ENCODE measurements at regions not wholly inside any gene's neighbourhood (a gene's known extent, or its start where the extent isn't known, plus 50 kb on each side); places are given as distances from the start of the nearest gene placed in this dataset.

DNA sequence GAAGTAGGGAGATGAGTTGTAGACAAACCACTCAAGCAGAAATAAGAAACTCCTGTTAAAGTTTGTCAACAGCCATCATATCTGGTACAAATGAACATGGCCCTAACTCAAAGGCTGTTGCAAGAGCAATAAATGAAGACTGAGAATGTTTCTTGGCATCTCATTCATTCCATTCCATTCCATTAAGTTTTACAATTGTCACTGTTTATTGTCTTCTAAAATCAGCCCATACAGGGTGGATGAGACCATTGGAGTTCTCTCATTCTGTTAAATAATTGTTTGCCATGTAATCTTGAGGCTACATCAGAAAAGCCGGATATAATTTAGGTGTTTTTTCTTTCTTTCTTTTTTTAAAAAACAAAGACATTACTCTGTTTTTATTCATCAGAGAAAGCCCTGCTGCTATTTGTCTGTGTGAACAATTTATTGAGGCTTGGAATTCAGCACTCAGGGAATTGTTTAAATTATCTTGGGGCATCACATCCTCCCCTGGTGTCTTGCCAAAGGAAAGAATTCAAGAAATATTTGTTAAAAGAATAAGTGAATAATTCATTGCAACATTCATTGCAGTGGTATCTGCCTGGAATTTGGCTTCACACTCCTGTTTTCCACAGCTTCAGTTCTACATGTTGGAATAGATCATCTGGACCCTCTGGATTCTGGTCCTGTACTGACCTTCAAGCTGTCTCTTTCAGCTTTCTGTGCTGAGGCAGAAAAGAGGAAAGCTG, 604.5 kb downstream of the PLPP3 start:
- no peak for DNase-seq
- Histone ChIP-seq H3K27ac (ENCODE audit: insufficient read depth, low read length, poor library complexity, severe bottlenecking) (no peak overlapping the region), H3K4me1 (ENCODE audit: control insufficient read depth, insufficient read depth, low read length, poor library complexity, severe bottlenecking) (no peaks in the 10 kb centered on the region), H3K27me3 (replicated peaks; ENCODE audit: control insufficient read depth, insufficient read depth, low read length, poor library complexity, severe bottlenecking) (no peaks in the 10 kb centered on the region), H3K9me3 (ENCODE audit: control insufficient read depth, low read length) (no peaks in the 10 kb centered on the region), H3K36me3 (ENCODE audit: control insufficient read depth, insufficient read depth, low read length) (no peaks in the 10 kb centered on the region), H3K4me3 (ENCODE audit: insufficient read depth, low read depth, low read length, poor library complexity, severe bottlenecking) (no peak overlapping the region)

- DNase-seq: no peak
- Histone ChIP-seq H3K36me3 (ENCODE audit: control insufficient read depth, insufficient read depth, low read length) (no peaks in the 10 kb centered on the region), H3K27me3 (replicated peaks; ENCODE audit: control insufficient read depth, insufficient read depth, low read length, poor library complexity, severe bottlenecking) (no peaks in the 10 kb centered on the region), H3K9me3 (ENCODE audit: control insufficient read depth, low read length) (no peaks in the 10 kb centered on the region), H3K4me3 (ENCODE audit: insufficient read depth, low read depth, low read length, poor library complexity, severe bottlenecking) (no peak overlapping the region), H3K27ac (ENCODE audit: insufficient read depth, low read length, poor library complexity, severe bottlenecking) (no peak overlapping the region), H3K4me1 (ENCODE audit: control insufficient read depth, insufficient read depth, low read length, poor library complexity, severe bottlenecking) (no peaks in the 10 kb centered on the region)
Measured at GRCh38 chr1:55970526-55971110, 608.7 kb downstream of the PLPP3 start.

GRCh38 chr1:55969322-55969721, 610.0 kb downstream of the PLPP3 start:
- DNase-seq: no peak
- no peaks in the 10 kb centered on the region for H3K27me3 ChIP-seq (replicated peaks; ENCODE audit: control insufficient read depth, insufficient read depth, low read length, poor library complexity, severe bottlenecking)
- no peaks in the 10 kb centered on the region for H3K36me3 ChIP-seq (ENCODE audit: control insufficient read depth, insufficient read depth, low read length)
- no peak overlapping the region for H3K27ac ChIP-seq (ENCODE audit: insufficient read depth, low read length, poor library complexity, severe bottlenecking)
- H3K4me1 ChIP-seq (ENCODE audit: control insufficient read depth, insufficient read depth, low read length, poor library complexity, severe bottlenecking): no peaks in the 10 kb centered on the region
- H3K4me3 ChIP-seq (ENCODE audit: insufficient read depth, low read depth, low read length, poor library complexity, severe bottlenecking): no peak overlapping the region
- no peaks in the 10 kb centered on the region for H3K9me3 ChIP-seq (ENCODE audit: control insufficient read depth, low read length)

DNA sequence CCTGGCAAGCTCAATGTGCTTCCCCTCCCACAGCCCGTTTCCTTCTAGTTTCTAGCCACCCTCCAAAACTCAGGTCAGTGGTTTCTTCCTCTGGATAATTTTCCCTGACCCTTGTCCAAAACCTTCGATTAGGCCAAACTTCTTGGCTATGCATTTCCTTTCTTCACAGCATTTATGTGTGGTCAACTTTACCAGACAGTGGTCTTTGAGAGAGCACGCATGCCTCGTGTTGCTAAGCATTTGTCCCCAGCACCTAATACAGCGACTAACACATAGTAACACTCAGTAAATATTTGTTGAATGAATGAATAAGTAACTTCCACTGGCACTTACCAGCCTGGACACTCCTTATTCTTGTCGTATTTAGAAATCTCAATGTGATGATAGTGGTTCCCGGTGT, 610.7 kb downstream of the PLPP3 start:
- Histone ChIP-seq H3K36me3 (ENCODE audit: control insufficient read depth, insufficient read depth, low read length) (no peaks in the 10 kb centered on the region), H3K27ac (ENCODE audit: insufficient read depth, low read length, poor library complexity, severe bottlenecking) (no peak overlapping the region), H3K4me1 (ENCODE audit: control insufficient read depth, insufficient read depth, low read length, poor library complexity, severe bottlenecking) (no peaks in the 10 kb centered on the region), H3K4me3 (ENCODE audit: insufficient read depth, low read depth, low read length, poor library complexity, severe bottlenecking) (no peak overlapping the region), H3K9me3 (ENCODE audit: control insufficient read depth, low read length) (no peaks in the 10 kb centered on the region), H3K27me3 (replicated peaks; ENCODE audit: control insufficient read depth, insufficient read depth, low read length, poor library complexity, severe bottlenecking) (no peaks in the 10 kb centered on the region)
- no peak for DNase-seq

- no peak overlapping the region for H3K4me3 ChIP-seq (ENCODE audit: insufficient read depth, low read depth, low read length, poor library complexity, severe bottlenecking)
- no peak for DNase-seq
- no peaks in the 10 kb centered on the region for H3K9me3 ChIP-seq (ENCODE audit: control insufficient read depth, low read length)
- H3K36me3 ChIP-seq (ENCODE audit: control insufficient read depth, insufficient read depth, low read length): no peaks in the 10 kb centered on the region
- H3K4me1 ChIP-seq (ENCODE audit: control insufficient read depth, insufficient read depth, low read length, poor library complexity, severe bottlenecking): no peaks in the 10 kb centered on the region
- no peak overlapping the region for H3K27ac ChIP-seq (ENCODE audit: insufficient read depth, low read length, poor library complexity, severe bottlenecking)
- no peaks in the 10 kb centered on the region for H3K27me3 ChIP-seq (replicated peaks; ENCODE audit: control insufficient read depth, insufficient read depth, low read length, poor library complexity, severe bottlenecking)
Measured at GRCh38 chr1:55965981-55966461, 613.3 kb downstream of the PLPP3 start.

DNA sequence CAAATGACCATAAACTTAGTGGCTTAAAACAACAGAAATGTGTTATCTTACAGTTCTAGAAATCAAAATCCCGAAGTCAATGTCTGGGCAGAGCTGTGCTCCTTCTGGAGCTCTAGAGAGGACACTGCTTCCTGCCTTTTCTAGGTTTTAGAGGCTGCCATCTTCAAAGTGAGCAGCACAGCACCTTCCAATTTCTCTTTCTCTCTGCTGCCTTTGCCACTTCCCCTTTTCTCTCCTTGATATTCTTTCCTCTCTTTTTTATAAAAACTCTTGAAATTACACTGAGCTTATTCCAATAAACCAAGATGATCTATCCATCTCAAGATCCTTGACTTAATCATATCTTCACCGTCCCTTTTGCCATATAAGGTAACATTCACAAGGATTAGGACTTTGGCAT, 616.9 kb downstream of the PLPP3 start:
- H3K4me1 ChIP-seq (ENCODE audit: control insufficient read depth, insufficient read depth, low read length, poor library complexity, severe bottlenecking): no peaks in the 10 kb centered on the region
- DNase-seq: no peak
- H3K4me3 ChIP-seq (ENCODE audit: insufficient read depth, low read depth, low read length, poor library complexity, severe bottlenecking): no peak overlapping the region
- no peaks in the 10 kb centered on the region for H3K36me3 ChIP-seq (ENCODE audit: control insufficient read depth, insufficient read depth, low read length)
- no peaks in the 10 kb centered on the region for H3K9me3 ChIP-seq (ENCODE audit: control insufficient read depth, low read length)
- H3K27me3 ChIP-seq (replicated peaks; ENCODE audit: control insufficient read depth, insufficient read depth, low read length, poor library complexity, severe bottlenecking): no peaks in the 10 kb centered on the region
- H3K27ac ChIP-seq (ENCODE audit: insufficient read depth, low read length, poor library complexity, severe bottlenecking): no peak overlapping the region

- H3K4me1 ChIP-seq (ENCODE audit: control insufficient read depth, insufficient read depth, low read length, poor library complexity, severe bottlenecking): no peaks in the 10 kb centered on the region
- DNase-seq: no peak
- H3K36me3 ChIP-seq (ENCODE audit: control insufficient read depth, insufficient read depth, low read length): no peaks in the 10 kb centered on the region
- H3K27me3 ChIP-seq (replicated peaks; ENCODE audit: control insufficient read depth, insufficient read depth, low read length, poor library complexity, severe bottlenecking): no peaks in the 10 kb centered on the region
- H3K27ac ChIP-seq (ENCODE audit: insufficient read depth, low read length, poor library complexity, severe bottlenecking): no peak overlapping the region
- H3K9me3 ChIP-seq (ENCODE audit: control insufficient read depth, low read length): no peaks in the 10 kb centered on the region
- H3K4me3 ChIP-seq (ENCODE audit: insufficient read depth, low read depth, low read length, poor library complexity, severe bottlenecking): no peak overlapping the region
Measured at GRCh38 chr1:55959136-55959548, 620.2 kb downstream of the PLPP3 start.

DNA sequence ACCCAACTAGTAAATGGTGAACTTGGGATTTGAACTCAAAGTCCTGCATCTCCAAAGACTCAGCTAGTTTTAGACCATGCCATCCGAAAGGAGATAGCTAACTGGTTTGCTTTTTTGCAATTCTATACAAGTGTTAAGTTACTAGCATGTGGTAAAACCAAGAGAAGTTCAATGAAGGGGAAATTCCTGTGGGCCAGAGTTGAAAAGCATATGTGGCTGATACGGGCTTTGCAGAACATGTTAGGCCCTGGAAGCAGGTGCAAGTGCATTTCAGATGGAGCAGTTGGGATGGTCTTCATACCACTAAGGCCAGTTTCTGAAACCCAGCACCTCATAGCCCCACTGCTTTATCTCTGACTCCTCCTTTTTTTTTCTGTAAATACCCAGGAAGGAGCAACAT, 620.9 kb downstream of the PLPP3 start:
- no peak overlapping the region for H3K27ac ChIP-seq (ENCODE audit: insufficient read depth, low read length, poor library complexity, severe bottlenecking)
- no peaks in the 10 kb centered on the region for H3K4me1 ChIP-seq (ENCODE audit: control insufficient read depth, insufficient read depth, low read length, poor library complexity, severe bottlenecking)
- DNase-seq: no peak
- no peaks in the 10 kb centered on the region for H3K9me3 ChIP-seq (ENCODE audit: control insufficient read depth, low read length)
- no peaks in the 10 kb centered on the region for H3K36me3 ChIP-seq (ENCODE audit: control insufficient read depth, insufficient read depth, low read length)
- H3K27me3 ChIP-seq (replicated peaks; ENCODE audit: control insufficient read depth, insufficient read depth, low read length, poor library complexity, severe bottlenecking): no peaks in the 10 kb centered on the region
- no peak overlapping the region for H3K4me3 ChIP-seq (ENCODE audit: insufficient read depth, low read depth, low read length, poor library complexity, severe bottlenecking)

DNA sequence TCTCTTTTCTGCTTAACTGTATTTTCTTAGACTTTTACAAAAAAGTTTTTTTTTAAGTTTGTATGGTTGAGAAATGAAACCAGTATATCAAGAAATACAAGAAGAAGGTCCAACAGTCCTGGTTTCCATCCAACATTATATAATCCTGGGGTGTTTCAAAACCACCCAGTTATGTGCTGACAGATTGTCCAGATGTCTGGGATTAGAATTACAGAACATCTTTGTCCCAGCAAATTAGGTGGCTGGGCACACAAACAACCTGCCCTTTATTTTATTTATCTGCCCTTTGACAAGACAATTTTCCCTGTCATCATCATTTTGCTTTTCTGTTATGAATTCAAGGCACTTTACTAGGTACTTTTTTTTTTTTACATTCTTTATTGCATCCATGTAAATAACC, 622.1 kb downstream of the PLPP3 start:
- Histone ChIP-seq H3K9me3 (ENCODE audit: control insufficient read depth, low read length) (no peaks in the 10 kb centered on the region), H3K36me3 (ENCODE audit: control insufficient read depth, insufficient read depth, low read length) (no peaks in the 10 kb centered on the region), H3K27me3 (replicated peaks; ENCODE audit: control insufficient read depth, insufficient read depth, low read length, poor library complexity, severe bottlenecking) (no peaks in the 10 kb centered on the region), H3K4me1 (ENCODE audit: control insufficient read depth, insufficient read depth, low read length, poor library complexity, severe bottlenecking) (no peaks in the 10 kb centered on the region), H3K4me3 (ENCODE audit: insufficient read depth, low read depth, low read length, poor library complexity, severe bottlenecking) (no peak overlapping the region), H3K27ac (ENCODE audit: insufficient read depth, low read length, poor library complexity, severe bottlenecking) (no peak overlapping the region)
- no peak for DNase-seq

GRCh38 chr1:55955016-55955621, 624.2 kb downstream of the PLPP3 start:
- Histone ChIP-seq H3K36me3 (ENCODE audit: control insufficient read depth, insufficient read depth, low read length) (no peaks in the 10 kb centered on the region), H3K4me3 (ENCODE audit: insufficient read depth, low read depth, low read length, poor library complexity, severe bottlenecking) (no peak overlapping the region), H3K4me1 (ENCODE audit: control insufficient read depth, insufficient read depth, low read length, poor library complexity, severe bottlenecking) (no peaks in the 10 kb centered on the region), H3K27me3 (replicated peaks; ENCODE audit: control insufficient read depth, insufficient read depth, low read length, poor library complexity, severe bottlenecking) (no peaks in the 10 kb centered on the region), H3K9me3 (ENCODE audit: control insufficient read depth, low read length) (no peaks in the 10 kb centered on the region), H3K27ac (ENCODE audit: insufficient read depth, low read length, poor library complexity, severe bottlenecking) (no peak overlapping the region)
- no peak for DNase-seq
